Thymus (tissue), 11 donors: ENCODE measurements at regions not wholly inside any gene's neighbourhood (a gene's known extent, or its start where the extent isn't known, plus 50 kb on each side); places are given as distances from the start of the nearest gene placed in this dataset.
"Not testable (repeated sequence)": the region's sequence is repeated elsewhere in the genome, so short reads cannot be mapped to it uniquely, and the experiment has no call there.

Experiments
- DNase-seq, 9 donors: peaks; one replicate each; pipeline ENCODE4 v3.0.0-alpha.2; 2013; ENCODE audit warnings: low spot score in 9 of 9, low read depth in 6 of 9, missing footprints in 1 of 9
- H3K27ac ChIP-seq, 2 donors: one replicate each; pipeline ENCODE4 v1.5.1; 2013; ENCODE audit warnings: control low read depth in 1 of 2, low read depth in 1 of 2, low read length in 1 of 2, mild to moderate bottlenecking in 1 of 2, moderate library complexity in 1 of 2
- H3K27me3 ChIP-seq, 2 donors: one replicate each; pipeline ENCODE4 v1.5.1; 2013; ENCODE audit warnings: low read length in 1 of 2; ENCODE audit not compliant: control insufficient read depth in 2 of 2, insufficient read depth in 1 of 2
- H3K36me3 ChIP-seq, 2 donors: one replicate each; pipeline ENCODE4 v1.5.1; 2013; ENCODE audit warnings: low read length in 1 of 2, mild to moderate bottlenecking in 1 of 2, moderate library complexity in 1 of 2; ENCODE audit not compliant: control insufficient read depth in 2 of 2, insufficient read depth in 2 of 2
- H3K4me1 ChIP-seq, 2 donors: one replicate each; pipeline ENCODE4 v1.5.1; 2013; ENCODE audit warnings: low read length in 2 of 2; ENCODE audit not compliant: control insufficient read depth in 2 of 2, insufficient read depth in 2 of 2
- H3K4me3 ChIP-seq, 2 donors: one replicate each; pipeline ENCODE4 v1.5.1; 2013; ENCODE audit warnings: low read length in 2 of 2, control low read depth in 1 of 2, mild to moderate bottlenecking in 1 of 2
- H3K9me3 ChIP-seq, 2 donors: one replicate each; pipeline ENCODE4 v1.5.1; 2013; ENCODE audit warnings: low read length in 1 of 2, mild to moderate bottlenecking in 1 of 2; ENCODE audit not compliant: control insufficient read depth in 2 of 2, insufficient read depth in 1 of 2
- WGBS: extraction: QIAGEN DNeasy Blood & Tissue Kit; methylation state at CpG from one replicate; pipeline ENCODE4 v1.1.7; 2013; 5-methylcytosine and 5-hydroxymethylcytosine counted together
- donor health status: healthy.

- Histone ChIP-seq H3K36me3 (no peaks in the 10 kb centered on the region), H3K4me3 (no peak overlapping the region), H3K27me3 (no peaks in the 10 kb centered on the region), H3K9me3 (no peaks in the 10 kb centered on the region), H3K4me1 (no peaks in the 10 kb centered on the region), H3K27ac (no peak overlapping the region)
- 72% methylated on average over 2 of the region's 2 CpGs for WGBS
- DNase-seq, result no peak
These were observed 365.8 kb upstream of the UMPS start for GRCh38 chr3:124364317-124365020.

DNA sequence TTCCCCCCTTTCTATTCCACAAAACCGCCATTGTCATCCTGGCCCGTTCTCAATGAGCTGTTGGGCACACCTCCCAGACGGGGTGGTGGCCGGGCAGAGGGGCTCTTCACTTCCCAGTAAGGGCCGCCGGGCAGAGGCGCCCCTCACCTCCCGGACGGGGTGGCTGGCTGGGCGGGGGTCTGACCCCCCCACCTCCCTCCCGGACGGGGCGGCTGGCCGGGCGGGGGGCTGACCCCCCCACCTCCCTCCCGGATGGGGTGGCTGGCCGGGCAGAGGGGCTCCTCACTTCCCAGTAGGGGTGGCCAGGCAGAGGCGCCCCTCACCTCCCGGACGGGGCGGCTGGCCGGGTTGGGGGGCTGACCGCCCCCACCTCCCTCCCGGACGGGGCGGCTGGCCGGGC is 363.6 kb upstream of the UMPS start:
- not testable (repeated sequence) for H3K9me3 ChIP-seq, H3K4me3 ChIP-seq, H3K4me1 ChIP-seq, DNase-seq, H3K27ac ChIP-seq, H3K27me3 ChIP-seq, H3K36me3 ChIP-seq
- 97% methylated on average over 19 of the region's 27 CpGs for WGBS

GRCh38 chr3:124372775-124373174 is 357.5 kb upstream of the UMPS start:
- H3K27me3 ChIP-seq, result no peaks in the 10 kb centered on the region
- H3K9me3 ChIP-seq, result no peaks in the 10 kb centered on the region
- DNase-seq, result no peak
- WGBS, result 85% methylated on average over 3 of the region's 3 CpGs
- H3K36me3 ChIP-seq, result no peaks in the 10 kb centered on the region
- no peak overlapping the region for H3K27ac ChIP-seq
- no peak overlapping the region for H3K4me3 ChIP-seq
- H3K4me1 ChIP-seq, result no peaks in the 10 kb centered on the region

- 95% methylated on average over 2 of the region's 2 CpGs for WGBS
- Histone ChIP-seq H3K27me3 (no peaks in the 10 kb centered on the region), H3K27ac (no peak overlapping the region), H3K4me1 (no peaks in the 10 kb centered on the region), H3K9me3 (no peaks in the 10 kb centered on the region), H3K4me3 (no peak overlapping the region), H3K36me3 (no peaks in the 10 kb centered on the region)
- DNase-seq, result no peak
These were observed 356.7 kb upstream of the UMPS start for GRCh38 chr3:124373524-124373923.

DNA sequence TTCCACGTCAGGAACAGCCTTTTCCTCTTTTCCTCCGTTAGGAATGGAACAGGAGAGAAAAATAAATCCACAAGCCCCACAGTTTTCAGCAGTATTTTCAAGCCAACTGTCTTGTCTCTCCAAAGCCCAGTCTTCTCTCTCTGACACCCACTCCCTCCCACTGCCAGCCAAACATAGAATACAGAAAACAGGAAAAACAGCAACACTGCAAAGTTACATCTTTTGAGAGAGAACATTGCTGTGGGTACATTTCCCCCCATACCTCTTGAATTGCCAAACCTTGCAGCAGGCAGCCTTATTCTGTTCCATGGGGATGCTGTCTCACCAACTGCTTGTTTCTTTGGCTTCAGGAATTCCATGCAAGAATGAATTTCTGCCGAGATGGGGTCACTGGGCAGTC is 355.7 kb upstream of the UMPS start:
- H3K4me3 ChIP-seq, result no peak overlapping the region
- H3K36me3 ChIP-seq, result no peaks in the 10 kb centered on the region
- DNase-seq, result no peak
- 73% methylated on average over 3 of the region's 3 CpGs for whole genome bisulfite sequencing
- H3K9me3 ChIP-seq, result no peaks in the 10 kb centered on the region
- H3K27me3 ChIP-seq, result no peaks in the 10 kb centered on the region
- no peaks in the 10 kb centered on the region for H3K4me1 ChIP-seq
- H3K27ac ChIP-seq, result no peak overlapping the region

DNA sequence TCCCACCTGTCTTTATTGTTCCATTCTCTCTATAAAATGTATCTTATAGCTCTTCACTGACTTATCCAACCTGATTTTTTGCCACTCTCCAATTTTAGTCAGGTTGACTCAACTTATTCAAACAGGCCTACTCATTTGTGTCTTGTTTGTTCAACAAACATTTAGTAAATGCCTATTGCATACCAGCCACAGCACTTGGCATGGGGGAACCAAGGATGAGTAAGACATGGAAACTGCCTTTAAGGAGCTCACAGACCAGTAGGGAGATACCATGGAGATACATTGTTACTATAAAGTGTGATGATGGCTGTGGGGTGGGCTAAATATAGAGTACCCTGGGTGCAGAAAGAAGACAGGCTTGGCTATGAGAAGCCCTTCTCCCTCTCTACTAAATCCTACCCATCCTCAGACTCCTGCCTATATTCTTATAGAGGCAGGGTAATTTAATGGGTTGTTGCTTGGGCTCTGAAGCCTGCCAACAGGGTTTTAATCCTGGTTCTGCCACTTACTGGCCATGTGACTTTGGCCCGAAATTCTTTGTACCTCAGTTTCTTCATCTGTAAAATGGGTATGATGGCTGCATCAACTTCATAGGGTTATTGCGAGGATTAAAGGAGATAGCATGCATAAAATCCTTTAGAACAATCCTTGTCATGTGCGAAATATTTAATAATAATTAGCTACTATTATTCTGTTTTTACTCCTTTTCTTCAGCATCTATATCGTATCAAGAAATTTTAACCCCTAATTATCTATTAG is 348.5 kb upstream of the UMPS start:
- Histone ChIP-seq H3K9me3 (no peaks in the 10 kb centered on the region), H3K36me3 (no peaks in the 10 kb centered on the region), H3K4me3 (no peak overlapping the region), H3K27ac (no peak overlapping the region), H3K4me1 (no peaks in the 10 kb centered on the region), H3K27me3 (no peaks in the 10 kb centered on the region)
- no peak for DNase-seq
- 97% methylated on average over 4 of the region's 4 CpGs for WGBS

DNA sequence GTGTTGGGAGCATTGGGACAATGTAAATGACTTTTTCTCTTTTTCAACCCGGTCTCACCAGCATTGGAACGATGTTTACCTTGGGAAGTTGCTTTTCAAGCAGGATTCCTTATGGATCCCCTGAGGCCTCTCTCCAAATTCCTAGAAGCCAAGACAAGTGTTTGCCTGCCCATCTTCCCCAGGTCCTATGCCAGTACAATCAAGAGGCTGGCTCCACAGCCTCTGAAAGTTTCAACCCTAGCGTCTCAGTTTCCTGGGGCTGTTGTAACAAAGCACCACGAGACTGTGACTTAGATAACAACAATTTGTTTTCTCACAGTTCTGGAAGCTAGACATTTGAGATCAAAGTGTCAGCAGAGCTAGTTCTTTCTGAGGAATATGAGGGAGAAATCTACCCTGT is 347.2 kb upstream of the UMPS start:
- Histone ChIP-seq H3K4me1 (no peaks in the 10 kb centered on the region), H3K4me3 (no peak overlapping the region), H3K27ac (no peak overlapping the region), H3K36me3 (no peaks in the 10 kb centered on the region), H3K27me3 (no peaks in the 10 kb centered on the region), H3K9me3 (no peaks in the 10 kb centered on the region)
- 44% methylated on average over 4 of the region's 4 CpGs for WGBS
- DNase-seq, result no peak

GRCh38 chr3:124383846-124384466 is 346.3 kb upstream of the UMPS start:
- DNase-seq, result no peak
- Histone ChIP-seq H3K4me1 (no peaks in the 10 kb centered on the region), H3K9me3 (no peaks in the 10 kb centered on the region), H3K27me3 (no peaks in the 10 kb centered on the region), H3K36me3 (no peaks in the 10 kb centered on the region), H3K4me3 (no peak overlapping the region), H3K27ac (no peak overlapping the region)
- WGBS, result 88% methylated on average over 6 of the region's 6 CpGs

DNA sequence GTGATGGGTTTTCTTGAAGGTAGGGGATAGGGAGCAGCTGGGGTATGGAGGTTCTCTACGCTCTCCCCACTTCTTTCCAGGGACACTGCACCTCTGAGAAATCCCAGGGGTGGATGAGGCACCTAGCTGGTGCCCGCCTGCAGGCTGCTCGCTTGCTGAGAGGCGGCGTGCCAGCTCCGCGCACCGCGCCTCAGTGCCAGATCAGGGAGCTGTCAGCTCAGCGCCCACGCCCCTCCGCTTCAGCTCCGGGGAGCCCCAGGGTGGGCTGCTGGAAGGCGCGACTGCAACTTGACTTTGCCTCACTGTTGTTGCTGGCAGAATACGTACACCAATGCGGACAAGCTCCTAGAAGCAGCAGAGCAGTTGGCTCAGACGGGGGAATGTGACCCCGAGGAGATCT is 345.7 kb upstream of the UMPS start:
- Histone ChIP-seq H3K27ac (no peak overlapping the region), H3K36me3 (no peaks in the 10 kb centered on the region), H3K27me3 (no peaks in the 10 kb centered on the region), H3K4me3 (no peak overlapping the region), H3K4me1 (no peaks in the 10 kb centered on the region), H3K9me3 (no peaks in the 10 kb centered on the region)
- 95% methylated on average over 19 of the region's 19 CpGs for whole genome bisulfite sequencing
- DNase-seq, result no peak
